ENCODE measurements at regions not wholly inside any gene's neighbourhood (a gene's known extent, or its start where the extent isn't known, plus 50 kb on each side); places are given as distances from the start of the nearest gene placed in this dataset.

DNA sequence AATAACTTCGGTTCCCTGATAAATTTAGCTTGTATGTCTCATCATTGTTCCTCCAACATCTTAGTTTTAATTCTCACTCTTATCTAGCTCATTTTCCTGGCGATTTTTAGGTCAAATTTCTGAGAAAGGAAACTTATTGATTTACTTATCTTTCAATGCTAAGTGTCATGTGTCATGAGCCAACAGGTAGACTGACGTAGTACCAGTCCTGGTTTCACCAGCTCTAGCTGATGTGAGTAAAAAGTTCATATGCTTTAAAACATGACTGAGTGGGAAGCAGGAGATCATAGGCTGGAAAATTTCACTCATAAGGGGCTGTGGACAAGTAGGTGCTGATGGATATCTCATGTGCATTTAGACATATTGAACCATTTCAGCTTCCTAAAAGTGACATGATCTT, 441.7 kb upstream of the NR3C2 start (continued):
- TF ChIP-seq CTBP2 (IDR thresholded peaks at IDR 0.05; ENCODE audit: borderline replicate concordance, insufficient read depth, insufficient read length, low read length) = no peak
- no peak for TF ChIP-seq SP1 (IDR thresholded peaks at IDR 0.05; ENCODE audit: low read depth, low read length)

Measured in H1 (cell line).